ENCODE measurements at regions not wholly inside any gene's neighbourhood (a gene's known extent, or its start where the extent isn't known, plus 50 kb on each side); places are given as distances from the start of the nearest gene placed in this dataset.

DNA sequence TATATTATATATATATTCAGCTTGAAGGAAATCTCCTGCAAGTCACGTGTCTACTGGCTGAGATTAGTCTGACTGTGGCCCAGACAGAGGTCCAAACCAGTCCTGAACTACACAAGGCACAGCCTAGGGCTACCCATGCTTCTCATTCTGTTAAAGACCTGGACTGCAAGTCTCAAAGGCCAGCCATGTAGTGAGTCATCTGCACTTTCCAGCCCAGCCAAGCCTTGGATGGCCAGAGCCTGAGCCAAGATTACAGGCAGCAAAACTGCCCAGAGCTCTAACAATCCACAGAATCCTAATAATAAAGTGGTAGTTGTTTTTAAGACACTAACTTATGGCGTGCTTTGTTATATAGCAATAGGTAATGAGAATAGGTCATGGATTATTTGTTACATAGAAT, 259.6 kb downstream of the SS18 start:
- DNase-seq (ENCODE audit: low read depth) = peak; percentile 87
- no peak overlapping the region for H3K4me3 ChIP-seq (ENCODE audit: control insufficient read depth, low read depth, low read length)
- TF ChIP-seq, protein P1, sequence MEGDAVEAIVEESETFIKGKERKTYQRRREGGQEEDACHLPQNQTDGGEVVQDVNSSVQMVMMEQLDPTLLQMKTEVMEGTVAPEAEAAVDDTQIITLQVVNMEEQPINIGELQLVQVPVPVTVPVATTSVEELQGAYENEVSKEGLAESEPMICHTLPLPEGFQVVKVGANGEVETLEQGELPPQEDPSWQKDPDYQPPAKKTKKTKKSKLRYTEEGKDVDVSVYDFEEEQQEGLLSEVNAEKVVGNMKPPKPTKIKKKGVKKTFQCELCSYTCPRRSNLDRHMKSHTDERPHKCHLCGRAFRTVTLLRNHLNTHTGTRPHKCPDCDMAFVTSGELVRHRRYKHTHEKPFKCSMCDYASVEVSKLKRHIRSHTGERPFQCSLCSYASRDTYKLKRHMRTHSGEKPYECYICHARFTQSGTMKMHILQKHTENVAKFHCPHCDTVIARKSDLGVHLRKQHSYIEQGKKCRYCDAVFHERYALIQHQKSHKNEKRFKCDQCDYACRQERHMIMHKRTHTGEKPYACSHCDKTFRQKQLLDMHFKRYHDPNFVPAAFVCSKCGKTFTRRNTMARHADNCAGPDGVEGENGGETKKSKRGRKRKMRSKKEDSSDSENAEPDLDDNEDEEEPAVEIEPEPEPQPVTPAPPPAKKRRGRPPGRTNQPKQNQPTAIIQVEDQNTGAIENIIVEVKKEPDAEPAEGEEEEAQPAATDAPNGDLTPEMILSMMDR (conservative IDR thresholded peaks at IDR 0.05; ENCODE audit: control insufficient read depth, insufficient read depth, low read depth, low read length) = no peak

DNA sequence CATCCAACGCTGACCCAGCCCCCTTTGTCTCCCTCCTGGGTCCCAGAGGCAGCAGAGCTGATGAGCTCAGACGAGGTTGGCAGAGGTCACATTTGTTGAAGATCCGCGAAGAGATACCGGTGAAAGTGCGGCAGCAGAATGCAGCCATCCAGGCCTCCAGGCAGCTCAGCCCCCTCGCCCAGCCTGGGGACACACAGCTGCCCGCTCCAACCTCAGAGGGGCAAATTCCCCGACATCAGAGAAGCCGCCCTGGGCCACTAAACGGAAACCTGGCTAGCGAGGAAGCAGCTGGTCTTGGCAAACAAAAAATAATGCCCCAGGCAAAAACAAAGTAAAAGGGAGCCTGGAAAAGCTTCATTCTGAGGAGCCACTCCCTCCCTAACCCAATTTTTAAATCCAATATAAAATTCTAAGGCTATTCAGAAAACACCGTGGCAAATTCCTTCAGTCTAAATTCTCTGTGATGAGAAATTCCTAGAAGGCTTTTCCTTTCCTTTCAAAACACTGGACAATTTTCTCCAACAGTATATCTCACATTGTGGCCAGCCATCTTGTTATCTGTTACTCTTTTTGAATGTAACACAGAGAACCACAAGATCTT, 262.4 kb downstream of the SS18 start:
- TF ChIP-seq, protein P1 (conservative IDR thresholded peaks at IDR 0.05; ENCODE audit: control insufficient read depth, insufficient read depth, low read depth, low read length) = no peak
- H3K4me3 ChIP-seq (ENCODE audit: control insufficient read depth, low read depth, low read length) = no peak overlapping the region
- DNase-seq (ENCODE audit: low read depth) = no peak

DNA sequence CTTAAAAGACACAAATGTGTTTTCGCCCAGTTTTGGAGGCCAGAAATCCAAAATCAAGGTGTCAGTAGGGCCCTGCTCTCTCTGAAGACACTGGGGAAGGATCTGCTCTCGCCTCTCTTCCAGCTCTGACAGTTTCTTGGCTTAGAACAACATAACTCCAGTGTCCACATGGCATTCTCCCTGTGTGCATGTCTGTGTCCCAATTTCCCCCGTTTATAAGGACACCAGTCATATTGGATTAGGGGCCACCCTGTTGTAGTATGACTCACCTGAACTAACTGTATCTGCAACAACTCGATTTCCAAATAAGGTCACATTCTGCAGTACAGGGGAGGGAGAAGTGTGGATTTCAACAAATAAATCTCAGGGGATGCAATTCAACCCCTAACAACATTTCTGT, 263.2 kb downstream of the SS18 start:
- H3K4me3 ChIP-seq (ENCODE audit: control insufficient read depth, low read depth, low read length) = no peak overlapping the region
- TF ChIP-seq, protein P1 (conservative IDR thresholded peaks at IDR 0.05; ENCODE audit: control insufficient read depth, insufficient read depth, low read depth, low read length) = no peak
- peak; percentile 47 for DNase-seq (ENCODE audit: low read depth)

DNA sequence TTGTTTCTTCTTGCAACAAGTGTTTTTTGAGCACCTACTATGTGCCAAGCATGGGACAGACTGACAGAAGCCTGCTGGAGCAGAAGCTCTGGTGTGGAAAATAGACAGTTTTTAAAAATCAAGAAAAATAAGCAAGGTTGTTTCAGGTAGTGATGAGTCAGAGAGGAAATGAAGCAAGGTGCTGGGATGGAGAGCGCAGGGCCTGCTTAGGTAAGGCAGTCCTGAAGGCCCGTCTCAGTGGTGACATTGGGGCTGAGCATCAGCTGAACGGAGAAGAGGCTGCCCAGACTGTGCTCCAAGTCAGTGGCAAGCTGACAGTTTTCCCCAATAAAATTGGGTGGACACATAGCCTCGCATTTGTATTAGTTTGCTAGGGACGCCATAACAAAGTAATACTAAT, 263.6 kb downstream of the SS18 start:
- TF ChIP-seq, protein P1 (conservative IDR thresholded peaks at IDR 0.05; ENCODE audit: control insufficient read depth, insufficient read depth, low read depth, low read length) = no peak
- DNase-seq (ENCODE audit: low read depth) = no peak
- no peak overlapping the region for H3K4me3 ChIP-seq (ENCODE audit: control insufficient read depth, low read depth, low read length)

DNA sequence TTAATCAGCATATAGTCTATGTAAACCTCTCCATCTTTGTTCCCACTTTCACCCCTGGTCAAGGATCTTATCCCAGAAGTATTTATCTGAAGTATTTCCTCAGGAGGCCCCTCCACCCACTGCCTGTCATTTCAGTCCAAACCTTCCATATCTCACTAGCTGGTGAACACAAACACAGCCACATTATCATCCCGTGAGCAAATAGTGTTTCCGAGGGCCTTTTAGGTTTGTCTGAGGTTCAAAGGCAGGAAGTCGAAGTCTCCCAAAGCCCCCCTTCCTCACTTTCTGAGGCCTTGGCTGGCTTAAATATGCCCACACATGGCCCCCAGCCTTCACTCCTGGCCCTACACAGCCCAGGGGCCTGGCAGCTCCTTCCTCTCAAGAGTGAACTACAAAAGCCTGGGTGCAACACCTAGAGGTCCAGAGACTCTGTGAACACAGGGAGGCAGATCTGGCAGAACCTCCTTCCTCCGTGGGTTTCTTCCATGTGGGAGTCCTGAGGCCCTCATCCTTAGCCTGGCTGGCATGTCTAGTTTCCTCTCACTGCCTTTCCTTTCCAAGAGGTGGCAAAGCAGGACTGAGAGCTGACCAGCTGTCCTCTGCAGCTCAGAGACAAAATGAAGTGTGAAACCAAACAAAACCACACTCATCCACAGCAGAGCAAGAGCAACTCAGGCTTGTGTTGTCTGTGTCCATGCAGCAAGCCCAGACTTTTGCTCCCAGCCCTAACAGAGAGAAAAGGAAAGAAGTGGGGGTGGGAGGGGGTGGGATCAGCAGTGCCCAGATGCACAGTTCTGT, 264.2 kb downstream of the SS18 start:
- DNase-seq (ENCODE audit: low read depth) = no peak
- H3K4me3 ChIP-seq (ENCODE audit: control insufficient read depth, low read depth, low read length) = no peak overlapping the region
- TF ChIP-seq, protein P1 (conservative IDR thresholded peaks at IDR 0.05; ENCODE audit: control insufficient read depth, insufficient read depth, low read depth, low read length) = no peak

DNA sequence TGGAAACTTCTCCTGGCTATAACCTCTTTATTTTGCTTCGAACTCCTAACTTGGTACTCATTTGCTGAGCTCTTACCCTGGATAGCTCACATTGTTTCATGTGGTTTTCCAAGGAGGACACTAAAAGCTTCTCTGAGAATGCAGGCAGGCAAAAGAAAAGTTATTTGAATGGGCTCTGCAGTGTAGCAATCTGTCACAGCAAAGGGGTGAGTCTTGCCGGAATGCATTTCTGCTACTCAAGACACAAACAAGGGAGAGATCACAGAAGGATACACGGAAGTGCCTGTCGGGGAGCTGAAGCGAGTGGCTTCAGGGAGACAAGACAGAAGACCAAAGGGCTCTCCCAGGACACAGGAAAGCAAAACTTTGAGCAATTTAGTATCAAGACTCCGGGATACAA, 265.4 kb downstream of the SS18 start:
- DNase-seq (ENCODE audit: low read depth) = no peak
- TF ChIP-seq, protein P1 (conservative IDR thresholded peaks at IDR 0.05; ENCODE audit: control insufficient read depth, insufficient read depth, low read depth, low read length) = no peak
- no peak overlapping the region for H3K4me3 ChIP-seq (ENCODE audit: control insufficient read depth, low read depth, low read length)

Data from fibroblast of mammary gland (primary cell).